GM23338 (cell line): ENCODE measurements at regions not wholly inside any gene's neighbourhood (a gene's known extent, or its start where the extent isn't known, plus 50 kb on each side); places are given as distances from the start of the nearest gene placed in this dataset.

Source experiments
- ATAC-seq: fragments of 200-7000 bp; cut with Tn5 transposase; 3 replicates; pipeline ENCODE4 v1.9.1; 2020
- DNase-seq: peaks from one replicate; pipeline ENCODE4 v3.0.0-alpha.2; 2015; ENCODE audit warnings: low spot score
- H2AFZ ChIP-seq: fragments of 200-600 bp; sonication (generic); 2 replicates; pipeline ENCODE4 v1.8.0; 2016; ENCODE audit warnings: antibody characterized with exemption, mild to moderate bottlenecking, moderate library complexity
- H3F3A ChIP-seq: fragments of 200-600 bp; sonication (generic); replicated peaks from 2 replicates; pipeline ENCODE4 v1.8.0; 2017; ENCODE audit warnings: antibody characterized with exemption, mixed run types, low read depth
- H3K27ac ChIP-seq: fragments of 200-600 bp; sonication (generic); 2 replicates; pipeline ENCODE4 v1.6.1; 2016; ENCODE audit warnings: low read depth
- H3K27me3 ChIP-seq: fragments of 200-600 bp; sonication (generic); 2 replicates; pipeline ENCODE4 v1.8.0; 2016; ENCODE audit warnings: mild to moderate bottlenecking, mixed run types, moderate library complexity; ENCODE audit not compliant: insufficient read depth
- H3K36me3 ChIP-seq: fragments of 200-600 bp; sonication (generic); 2 replicates; pipeline ENCODE4 v1.8.0; 2016; ENCODE audit warnings: mild to moderate bottlenecking; ENCODE audit not compliant: insufficient read depth
- H3K4me1 ChIP-seq: fragments of 200-600 bp; sonication (generic); 2 replicates; pipeline ENCODE4 v1.8.0; 2016; ENCODE audit warnings: mild to moderate bottlenecking, moderate library complexity; ENCODE audit not compliant: insufficient read depth
- H3K4me2 ChIP-seq: fragments of 200-600 bp; sonication (generic); 2 replicates; pipeline ENCODE4 v1.7.1; 2017; ENCODE audit warnings: mixed run types
- H3K4me3 ChIP-seq: fragments of 200-600 bp; sonication (generic); 2 replicates; pipeline ENCODE4 v1.6.1; 2016; ENCODE audit warnings: mixed run types
- H3K79me2 ChIP-seq: fragments of 200-600 bp; sonication (generic); replicated peaks from 2 replicates; pipeline ENCODE4 v1.8.0; 2017; ENCODE audit warnings: mild to moderate bottlenecking; ENCODE audit not compliant: insufficient read depth
- H3K9me2 ChIP-seq: fragments of 200-600 bp; sonication (generic); 2 replicates; pipeline ENCODE4 v1.8.0; 2017; ENCODE audit not compliant: insufficient read depth
- H4K20me1 ChIP-seq: fragments of 200-600 bp; sonication (generic); replicated peaks from 2 replicates; pipeline ENCODE4 v1.8.0; 2017; ENCODE audit warnings: mild to moderate bottlenecking; ENCODE audit not compliant: insufficient read depth
- H3K27ac Mint-ChIP-seq: 2 replicates; pipeline ENCODE4 v1.8.0; 2020; ENCODE audit warnings: inconsistent platforms, mild to moderate bottlenecking, moderate library complexity, mixed read lengths
- H3K27me3 Mint-ChIP-seq: 3 replicates; pipeline ENCODE4 v1.8.0; 2022; ENCODE audit warnings: low read depth, mild to moderate bottlenecking, moderate library complexity, mixed read lengths, inconsistent platforms; ENCODE audit not compliant: insufficient read depth, poor library complexity
- H3K36me3 Mint-ChIP-seq: 3 replicates; pipeline ENCODE4 v1.8.0; 2021; ENCODE audit warnings: low read depth, mild to moderate bottlenecking, inconsistent platforms, moderate library complexity, mixed read lengths
- H3K4me1 Mint-ChIP-seq: 3 replicates; pipeline ENCODE4 v1.8.0; 2020; ENCODE audit warnings: mild to moderate bottlenecking, inconsistent platforms, mixed read lengths
- H3K4me3 Mint-ChIP-seq: 3 replicates; pipeline ENCODE4 v1.8.0; 2021; ENCODE audit warnings: moderate library complexity, mild to moderate bottlenecking, inconsistent platforms, mixed read lengths
- H3K9me3 Mint-ChIP-seq: 3 replicates; pipeline ENCODE4 v1.8.0; 2020; ENCODE audit warnings: moderate library complexity, mild to moderate bottlenecking, inconsistent platforms, mixed read lengths
- EZH2 ChIP-seq: fragments of 200-600 bp; sonication (generic); IDR thresholded peaks from one replicate; pipeline ENCODE4 v1.8.0; 2017; ENCODE audit warnings: antibody characterized with exemption, mild to moderate bottlenecking, low read depth; ENCODE audit not compliant: unreplicated experiment
- EZH2phosphoT487 ChIP-seq: fragments of 200-600 bp; sonication (generic); IDR thresholded peaks from one replicate; pipeline ENCODE4 v1.8.1; 2018; ENCODE audit warnings: antibody characterized with exemption; ENCODE audit not compliant: unreplicated experiment
- JUNB ChIP-seq: IDR thresholded peaks from one replicate; pipeline ENCODE4 v1.6.1; 2016; ENCODE audit warnings: antibody characterized with exemption; ENCODE audit not compliant: unreplicated experiment
- NANOG ChIP-seq: IDR thresholded peaks from 2 replicates; pipeline ENCODE4 v1.6.1; 2016; ENCODE audit warnings: antibody characterized with exemption, borderline replicate concordance
- POLR2AphosphoS5 ChIP-seq: IDR thresholded peaks from 2 replicates; pipeline ENCODE4 v1.6.1; 2016; ENCODE audit warnings: antibody characterized with exemption, low read depth
- STAT1 ChIP-seq: IDR thresholded peaks from one replicate; pipeline ENCODE4 v1.6.1; 2016; ENCODE audit warnings: antibody characterized with exemption; ENCODE audit not compliant: unreplicated experiment
- ZNF114 ChIP-seq: fragments of 250-450 bp; sonication (Bioruptor Pico); IDR thresholded peaks from 2 replicates; pipeline ENCODE4 v1.5.0; 2020; ENCODE audit warnings: mild to moderate bottlenecking, moderate library complexity
- ZNF331 ChIP-seq: fragments of 250-450 bp; sonication (Bioruptor Pico); IDR thresholded peaks from 2 replicates; pipeline ENCODE4 v1.5.0; 2020; ENCODE audit warnings: low read depth, mild to moderate bottlenecking, moderate library complexity
- TF ChIP-seq, protein P1 (sequence below): IDR thresholded peaks from one replicate; pipeline ENCODE4 v1.6.1; 2018; ENCODE audit warnings: antibody characterized with exemption; ENCODE audit not compliant: unreplicated experiment
- TF ChIP-seq, protein P2 (sequence below), 2 experiments: fragments of 200-600 bp in 1 of 2; sonication (generic) in 1 of 2; conservative IDR thresholded peaks; 2 replicates each; pipeline versions ENCODE4 v1.5.1 to v1.6.1; 2016 to 2017; ENCODE audit warnings: antibody characterized with exemption in 2 of 2, low read depth in 2 of 2, mild to moderate bottlenecking in 2 of 2, moderate library complexity in 1 of 2
- TF ChIP-seq, protein P3 (sequence below): fragments of 250-450 bp; sonication (Bioruptor Pico); IDR thresholded peaks from 2 replicates; pipeline ENCODE4 v1.5.0; 2020; ENCODE audit warnings: mild to moderate bottlenecking, moderate library complexity
- TF ChIP-seq, protein P4 (sequence below): IDR thresholded peaks from 2 replicates; pipeline ENCODE4 v1.6.1; 2016; ENCODE audit warnings: antibody characterized with exemption

DNA sequence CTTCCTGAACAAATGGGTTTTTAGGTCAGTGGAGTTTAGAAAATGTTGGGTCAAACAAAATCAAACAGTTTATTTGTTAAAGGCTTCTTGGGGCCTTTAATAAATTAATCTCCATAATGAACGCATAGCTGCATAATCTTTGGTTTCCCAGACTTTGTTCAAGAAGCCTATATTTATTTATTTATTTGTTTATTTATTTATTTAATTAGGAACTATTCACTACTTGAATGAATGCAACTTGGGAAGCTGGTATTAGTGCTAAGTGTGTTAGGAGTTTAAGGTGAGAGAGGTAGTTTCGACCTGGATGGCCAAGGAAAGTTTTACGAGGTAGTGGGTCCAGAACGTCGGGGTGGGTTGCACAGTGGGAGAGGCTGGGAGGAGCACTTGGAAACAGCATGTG is 281.9 kb upstream of the C2CD4B start (continued):
- TF ChIP-seq, protein P1, sequence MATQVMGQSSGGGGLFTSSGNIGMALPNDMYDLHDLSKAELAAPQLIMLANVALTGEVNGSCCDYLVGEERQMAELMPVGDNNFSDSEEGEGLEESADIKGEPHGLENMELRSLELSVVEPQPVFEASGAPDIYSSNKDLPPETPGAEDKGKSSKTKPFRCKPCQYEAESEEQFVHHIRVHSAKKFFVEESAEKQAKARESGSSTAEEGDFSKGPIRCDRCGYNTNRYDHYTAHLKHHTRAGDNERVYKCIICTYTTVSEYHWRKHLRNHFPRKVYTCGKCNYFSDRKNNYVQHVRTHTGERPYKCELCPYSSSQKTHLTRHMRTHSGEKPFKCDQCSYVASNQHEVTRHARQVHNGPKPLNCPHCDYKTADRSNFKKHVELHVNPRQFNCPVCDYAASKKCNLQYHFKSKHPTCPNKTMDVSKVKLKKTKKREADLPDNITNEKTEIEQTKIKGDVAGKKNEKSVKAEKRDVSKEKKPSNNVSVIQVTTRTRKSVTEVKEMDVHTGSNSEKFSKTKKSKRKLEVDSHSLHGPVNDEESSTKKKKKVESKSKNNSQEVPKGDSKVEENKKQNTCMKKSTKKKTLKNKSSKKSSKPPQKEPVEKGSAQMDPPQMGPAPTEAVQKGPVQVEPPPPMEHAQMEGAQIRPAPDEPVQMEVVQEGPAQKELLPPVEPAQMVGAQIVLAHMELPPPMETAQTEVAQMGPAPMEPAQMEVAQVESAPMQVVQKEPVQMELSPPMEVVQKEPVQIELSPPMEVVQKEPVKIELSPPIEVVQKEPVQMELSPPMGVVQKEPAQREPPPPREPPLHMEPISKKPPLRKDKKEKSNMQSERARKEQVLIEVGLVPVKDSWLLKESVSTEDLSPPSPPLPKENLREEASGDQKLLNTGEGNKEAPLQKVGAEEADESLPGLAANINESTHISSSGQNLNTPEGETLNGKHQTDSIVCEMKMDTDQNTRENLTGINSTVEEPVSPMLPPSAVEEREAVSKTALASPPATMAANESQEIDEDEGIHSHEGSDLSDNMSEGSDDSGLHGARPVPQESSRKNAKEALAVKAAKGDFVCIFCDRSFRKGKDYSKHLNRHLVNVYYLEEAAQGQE, result no peak
- no peak for TF ChIP-seq STAT1
- TF ChIP-seq, protein P2, sequence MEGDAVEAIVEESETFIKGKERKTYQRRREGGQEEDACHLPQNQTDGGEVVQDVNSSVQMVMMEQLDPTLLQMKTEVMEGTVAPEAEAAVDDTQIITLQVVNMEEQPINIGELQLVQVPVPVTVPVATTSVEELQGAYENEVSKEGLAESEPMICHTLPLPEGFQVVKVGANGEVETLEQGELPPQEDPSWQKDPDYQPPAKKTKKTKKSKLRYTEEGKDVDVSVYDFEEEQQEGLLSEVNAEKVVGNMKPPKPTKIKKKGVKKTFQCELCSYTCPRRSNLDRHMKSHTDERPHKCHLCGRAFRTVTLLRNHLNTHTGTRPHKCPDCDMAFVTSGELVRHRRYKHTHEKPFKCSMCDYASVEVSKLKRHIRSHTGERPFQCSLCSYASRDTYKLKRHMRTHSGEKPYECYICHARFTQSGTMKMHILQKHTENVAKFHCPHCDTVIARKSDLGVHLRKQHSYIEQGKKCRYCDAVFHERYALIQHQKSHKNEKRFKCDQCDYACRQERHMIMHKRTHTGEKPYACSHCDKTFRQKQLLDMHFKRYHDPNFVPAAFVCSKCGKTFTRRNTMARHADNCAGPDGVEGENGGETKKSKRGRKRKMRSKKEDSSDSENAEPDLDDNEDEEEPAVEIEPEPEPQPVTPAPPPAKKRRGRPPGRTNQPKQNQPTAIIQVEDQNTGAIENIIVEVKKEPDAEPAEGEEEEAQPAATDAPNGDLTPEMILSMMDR (conservative IDR thresholded peaks at IDR 0.05; ENCODE audit: low read depth in 2 of 2), result no peak
- TF ChIP-seq NANOG, result no peak
- TF ChIP-seq POLR2AphosphoS5, result no peak
- no peak for TF ChIP-seq EZH2phosphoT487

DNA sequence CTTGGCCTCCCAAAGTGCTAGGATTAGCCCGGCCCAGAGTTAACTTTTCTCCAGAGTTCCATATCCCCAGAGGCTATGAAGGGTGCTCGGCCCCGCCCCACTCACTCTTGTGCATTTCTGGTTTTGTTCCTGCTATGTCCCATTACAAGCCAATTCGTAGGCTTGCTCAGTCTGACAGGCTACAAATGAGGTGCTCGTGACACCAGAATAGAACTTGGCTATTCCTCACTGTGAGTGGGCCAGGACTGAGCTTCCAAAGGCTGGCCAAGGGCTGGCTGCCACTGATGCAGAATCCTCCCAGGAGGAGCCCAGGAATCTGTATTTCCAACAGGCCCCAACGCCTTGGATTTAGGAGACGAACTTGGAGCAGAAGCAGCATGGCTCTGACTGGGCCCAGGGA is 282.7 kb upstream of the C2CD4B start:
- H3K36me3 Mint-ChIP-seq, result no peaks in the 10 kb centered on the region
- Histone ChIP-seq H3F3A (no peaks in the 10 kb centered on the region), H3K79me2 (peaks cover 4% of the 10 kb centered on the region), H3K27ac (no peak overlapping the region), H4K20me1 (no peaks in the 10 kb centered on the region; the same call in 1 of the 2 replicates), H3K4me1 (peaks cover 31% of the 10 kb centered on the region), H3K4me3 (no peak overlapping the region), H3K36me3 (no peaks in the 10 kb centered on the region), H3K27me3 (no peaks in the 10 kb centered on the region), H2AFZ (no peak overlapping the region), H3K9me2 (no peaks in the 10 kb centered on the region; the same call in 1 of the 2 replicates), H3K4me2 (no peak overlapping the region)
- peaks cover 5% of the 10 kb centered on the region for H3K27me3 Mint-ChIP-seq
- H3K4me3 Mint-ChIP-seq, result no peak overlapping the region
- ATAC-seq, result no peak
- peaks cover 41% of the 10 kb centered on the region for H3K4me1 Mint-ChIP-seq
- no peaks in the 10 kb centered on the region for H3K9me3 Mint-ChIP-seq
- no peak for DNase-seq
- no peak overlapping the region for H3K27ac Mint-ChIP-seq
- TF ChIP-seq, protein P3, sequence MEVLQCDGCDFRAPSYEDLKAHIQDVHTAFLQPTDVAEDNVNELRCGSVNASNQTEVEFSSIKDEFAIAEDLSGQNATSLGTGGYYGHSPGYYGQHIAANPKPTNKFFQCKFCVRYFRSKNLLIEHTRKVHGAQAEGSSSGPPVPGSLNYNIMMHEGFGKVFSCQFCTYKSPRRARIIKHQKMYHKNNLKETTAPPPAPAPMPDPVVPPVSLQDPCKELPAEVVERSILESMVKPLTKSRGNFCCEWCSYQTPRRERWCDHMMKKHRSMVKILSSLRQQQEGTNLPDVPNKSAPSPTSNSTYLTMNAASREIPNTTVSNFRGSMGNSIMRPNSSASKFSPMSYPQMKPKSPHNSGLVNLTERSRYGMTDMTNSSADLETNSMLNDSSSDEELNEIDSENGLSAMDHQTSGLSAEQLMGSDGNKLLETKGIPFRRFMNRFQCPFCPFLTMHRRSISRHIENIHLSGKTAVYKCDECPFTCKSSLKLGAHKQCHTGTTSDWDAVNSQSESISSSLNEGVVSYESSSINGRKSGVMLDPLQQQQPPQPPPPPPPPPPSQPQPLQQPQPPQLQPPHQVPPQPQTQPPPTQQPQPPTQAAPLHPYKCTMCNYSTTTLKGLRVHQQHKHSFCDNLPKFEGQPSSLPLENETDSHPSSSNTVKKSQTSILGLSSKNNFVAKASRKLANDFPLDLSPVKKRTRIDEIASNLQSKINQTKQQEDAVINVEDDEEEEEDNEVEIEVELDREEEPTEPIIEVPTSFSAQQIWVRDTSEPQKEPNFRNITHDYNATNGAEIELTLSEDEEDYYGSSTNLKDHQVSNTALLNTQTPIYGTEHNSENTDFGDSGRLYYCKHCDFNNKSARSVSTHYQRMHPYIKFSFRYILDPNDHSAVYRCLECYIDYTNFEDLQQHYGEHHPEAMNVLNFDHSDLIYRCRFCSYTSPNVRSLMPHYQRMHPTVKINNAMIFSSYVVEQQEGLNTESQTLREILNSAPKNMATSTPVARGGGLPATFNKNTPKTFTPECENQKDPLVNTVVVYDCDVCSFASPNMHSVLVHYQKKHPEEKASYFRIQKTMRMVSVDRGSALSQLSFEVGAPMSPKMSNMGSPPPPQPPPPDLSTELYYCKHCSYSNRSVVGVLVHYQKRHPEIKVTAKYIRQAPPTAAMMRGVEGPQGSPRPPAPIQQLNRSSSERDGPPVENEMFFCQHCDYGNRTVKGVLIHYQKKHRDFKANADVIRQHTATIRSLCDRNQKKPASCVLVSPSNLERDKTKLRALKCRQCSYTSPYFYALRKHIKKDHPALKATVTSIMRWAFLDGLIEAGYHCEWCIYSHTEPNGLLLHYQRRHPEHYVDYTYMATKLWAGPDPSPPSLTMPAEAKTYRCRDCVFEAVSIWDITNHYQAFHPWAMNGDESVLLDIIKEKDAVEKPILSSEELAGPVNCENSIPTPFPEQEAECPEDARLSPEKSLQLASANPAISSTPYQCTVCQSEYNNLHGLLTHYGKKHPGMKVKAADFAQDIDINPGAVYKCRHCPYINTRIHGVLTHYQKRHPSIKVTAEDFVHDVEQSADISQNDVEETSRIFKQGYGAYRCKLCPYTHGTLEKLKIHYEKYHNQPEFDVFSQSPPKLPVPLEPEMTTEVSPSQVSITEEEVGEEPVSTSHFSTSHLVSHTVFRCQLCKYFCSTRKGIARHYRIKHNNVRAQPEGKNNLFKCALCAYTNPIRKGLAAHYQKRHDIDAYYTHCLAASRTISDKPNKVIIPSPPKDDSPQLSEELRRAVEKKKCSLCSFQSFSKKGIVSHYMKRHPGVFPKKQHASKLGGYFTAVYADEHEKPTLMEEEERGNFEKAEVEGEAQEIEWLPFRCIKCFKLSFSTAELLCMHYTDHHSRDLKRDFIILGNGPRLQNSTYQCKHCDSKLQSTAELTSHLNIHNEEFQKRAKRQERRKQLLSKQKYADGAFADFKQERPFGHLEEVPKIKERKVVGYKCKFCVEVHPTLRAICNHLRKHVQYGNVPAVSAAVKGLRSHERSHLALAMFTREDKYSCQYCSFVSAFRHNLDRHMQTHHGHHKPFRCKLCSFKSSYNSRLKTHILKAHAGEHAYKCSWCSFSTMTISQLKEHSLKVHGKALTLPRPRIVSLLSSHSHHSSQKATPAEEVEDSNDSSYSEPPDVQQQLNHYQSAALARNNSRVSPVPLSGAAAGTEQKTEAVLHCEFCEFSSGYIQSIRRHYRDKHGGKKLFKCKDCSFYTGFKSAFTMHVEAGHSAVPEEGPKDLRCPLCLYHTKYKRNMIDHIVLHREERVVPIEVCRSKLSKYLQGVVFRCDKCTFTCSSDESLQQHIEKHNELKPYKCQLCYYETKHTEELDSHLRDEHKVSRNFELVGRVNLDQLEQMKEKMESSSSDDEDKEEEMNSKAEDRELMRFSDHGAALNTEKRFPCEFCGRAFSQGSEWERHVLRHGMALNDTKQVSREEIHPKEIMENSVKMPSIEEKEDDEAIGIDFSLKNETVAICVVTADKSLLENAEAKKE (CRISPR knock-in tag), result no peak
- TF ChIP-seq POLR2AphosphoS5, result no peak
- TF ChIP-seq EZH2, result no peak
- TF ChIP-seq, protein P4, sequence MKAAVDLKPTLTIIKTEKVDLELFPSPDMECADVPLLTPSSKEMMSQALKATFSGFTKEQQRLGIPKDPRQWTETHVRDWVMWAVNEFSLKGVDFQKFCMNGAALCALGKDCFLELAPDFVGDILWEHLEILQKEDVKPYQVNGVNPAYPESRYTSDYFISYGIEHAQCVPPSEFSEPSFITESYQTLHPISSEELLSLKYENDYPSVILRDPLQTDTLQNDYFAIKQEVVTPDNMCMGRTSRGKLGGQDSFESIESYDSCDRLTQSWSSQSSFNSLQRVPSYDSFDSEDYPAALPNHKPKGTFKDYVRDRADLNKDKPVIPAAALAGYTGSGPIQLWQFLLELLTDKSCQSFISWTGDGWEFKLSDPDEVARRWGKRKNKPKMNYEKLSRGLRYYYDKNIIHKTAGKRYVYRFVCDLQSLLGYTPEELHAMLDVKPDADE, result no peak
- TF ChIP-seq JUNB, result no peak
- no peak for TF ChIP-seq ZNF114 (CRISPR knock-in tag)
- TF ChIP-seq ZNF331 (CRISPR knock-in tag), result no peak
